SH-SY5Y (cell line): ENCODE measurements at regions not wholly inside any gene's neighbourhood (a gene's known extent, or its start where the extent isn't known, plus 50 kb on each side); places are given as distances from the start of the nearest gene placed in this dataset.

Source experiments
- GATA2 ChIP-seq: IDR thresholded peaks from 2 replicates; pipeline ENCODE4 v1.6.1; 2011; ENCODE audit warnings: mild to moderate bottlenecking, low read depth, low read length
- GATA3 ChIP-seq: IDR thresholded peaks from 2 replicates; pipeline ENCODE4 v1.6.1; 2011; ENCODE audit warnings: low read depth, mild to moderate bottlenecking, low read length, moderate library complexity

DNA sequence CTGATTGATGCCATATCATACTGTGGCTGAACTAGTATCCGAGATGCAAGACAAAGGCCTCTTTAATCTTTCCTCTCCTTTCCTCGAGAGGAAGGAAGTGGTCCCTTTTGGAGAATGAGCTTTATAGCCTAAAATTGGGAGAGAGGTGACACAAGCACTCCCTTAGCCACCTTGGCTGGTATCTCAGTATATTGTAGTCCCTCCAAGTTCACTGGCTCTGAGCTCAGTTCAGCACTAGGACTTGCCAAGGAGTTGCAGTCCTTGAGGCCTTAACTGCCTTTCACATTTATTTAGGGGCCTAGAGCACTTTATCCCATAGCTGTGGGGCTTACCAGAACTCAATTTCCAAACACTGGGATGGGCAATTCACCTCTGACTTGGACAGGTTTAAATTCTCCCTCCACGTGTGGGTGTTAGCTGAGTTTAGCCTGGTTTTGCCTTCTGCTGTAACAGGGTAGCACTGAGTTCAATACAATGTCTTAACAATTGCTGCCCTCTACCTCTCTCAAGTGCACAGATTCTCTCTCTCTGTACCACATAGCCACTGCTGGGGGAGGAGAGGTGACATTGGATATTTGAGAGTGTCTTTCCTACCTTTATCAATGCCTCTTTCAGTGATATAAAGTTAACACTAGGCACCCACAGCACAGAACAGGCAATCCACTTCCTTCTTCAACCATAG, 216.4 kb downstream of the TECRL start:
- TF ChIP-seq GATA3 = no peak
- TF ChIP-seq GATA2 = no peak
